ENCODE measurements at regions not wholly inside any gene's neighbourhood (a gene's known extent, or its start where the extent isn't known, plus 50 kb on each side); places are given as distances from the start of the nearest gene placed in this dataset.

DNA sequence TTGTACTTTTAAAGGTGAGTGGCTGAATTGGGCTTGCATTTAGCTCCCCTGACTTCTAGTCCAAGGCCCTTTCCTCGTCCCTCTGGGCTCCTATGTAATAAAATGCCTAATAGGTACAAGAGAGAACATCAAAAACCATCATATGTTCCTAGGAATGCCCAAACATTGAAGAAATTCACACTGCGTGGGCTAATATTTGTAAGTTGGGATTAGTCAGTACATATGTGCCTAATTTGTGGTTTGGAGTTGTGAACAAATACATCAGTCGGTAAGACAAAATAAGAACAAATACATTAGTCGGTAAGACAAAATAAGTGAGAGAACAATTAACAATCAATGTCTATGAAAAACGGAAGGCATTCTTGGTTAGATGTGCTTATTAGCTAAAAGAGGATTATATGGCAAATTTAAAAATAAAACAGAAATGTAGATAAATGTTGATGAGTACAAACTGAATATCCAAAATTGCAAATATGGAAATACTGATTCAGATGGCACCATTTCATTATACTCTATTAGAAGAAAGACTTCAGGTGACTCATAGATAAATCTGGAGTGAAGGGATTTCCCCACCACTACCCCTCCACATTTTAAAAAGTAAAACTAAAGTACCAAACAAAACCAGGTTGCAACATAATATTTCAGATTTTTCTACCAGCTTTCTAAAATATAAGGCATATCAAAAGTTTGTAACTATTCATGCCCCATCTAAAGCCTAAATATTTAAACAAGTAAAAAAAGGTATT, 325.4 kb downstream of the ZEB2 start:
- TF ChIP-seq SMARCE1 (IDR thresholded peaks at IDR 0.05), result no peak
- TF ChIP-seq RFX5 (IDR thresholded peaks at IDR 0.05; ENCODE audit: low read depth, low read length), result no peak
- TF ChIP-seq ZNF224 (CRISPR knock-in tag; IDR thresholded peaks at IDR 0.05), result no peak
- no peak for TF ChIP-seq FOXJ2 (tag; IDR thresholded peaks at IDR 0.05)
